ENCODE measurements at regions not wholly inside any gene's neighbourhood (a gene's known extent, or its start where the extent isn't known, plus 50 kb on each side); places are given as distances from the start of the nearest gene placed in this dataset.

- TF ChIP-seq ZBTB26 (CRISPR knock-in tag; IDR thresholded peaks at IDR 0.05) = no peak
- no peak for TF ChIP-seq MBD1 (CRISPR knock-in tag; IDR thresholded peaks at IDR 0.05)
- no peak for TF ChIP-seq MAFF (IDR thresholded peaks at IDR 0.05; ENCODE audit: low read length)
- TF ChIP-seq ZMIZ1 (IDR thresholded peaks at IDR 0.05; ENCODE audit: low read depth in 2 of 2, low read length in 2 of 2) = peak in 1 of 2 experiments; percentile 39; a peak in 1 of 4 replicates
- TF ChIP-seq STAG1 (CRISPR knock-in tag; IDR thresholded peaks at IDR 0.05; ENCODE audit: borderline replicate concordance) = no peak
- TF ChIP-seq IRF1 (CRISPR knock-in tag; IDR thresholded peaks at IDR 0.05; ENCODE audit: borderline replicate concordance) = no peak
- TF ChIP-seq SOX6 (IDR thresholded peaks at IDR 0.05) = peak; percentile 81
- TF ChIP-seq ZNF282 (CRISPR knock-in tag; IDR thresholded peaks at IDR 0.05) = no peak
- TF ChIP-seq ELF4 (CRISPR knock-in tag; IDR thresholded peaks at IDR 0.05) = peak; percentile 86
- no peak for TF ChIP-seq NFE2L1 (tag; IDR thresholded peaks at IDR 0.05; ENCODE audit: borderline replicate concordance, low read depth)
- TF ChIP-seq REST (IDR thresholded peaks at IDR 0.05; ENCODE audit: borderline replicate concordance) = no peak
- no peak for TF ChIP-seq REST (CRISPR knock-in tag; IDR thresholded peaks at IDR 0.05; ENCODE audit: low read depth)
- no peak for TF ChIP-seq L3MBTL2 (IDR thresholded peaks at IDR 0.05)
These were observed 90.6 kb upstream of the MIER3 start (continued) for GRCh38 chr5:57042524-57042931.
